ENCODE measurements at regions not wholly inside any gene's neighbourhood (a gene's known extent, or its start where the extent isn't known, plus 50 kb on each side); places are given as distances from the start of the nearest gene placed in this dataset.

DNA sequence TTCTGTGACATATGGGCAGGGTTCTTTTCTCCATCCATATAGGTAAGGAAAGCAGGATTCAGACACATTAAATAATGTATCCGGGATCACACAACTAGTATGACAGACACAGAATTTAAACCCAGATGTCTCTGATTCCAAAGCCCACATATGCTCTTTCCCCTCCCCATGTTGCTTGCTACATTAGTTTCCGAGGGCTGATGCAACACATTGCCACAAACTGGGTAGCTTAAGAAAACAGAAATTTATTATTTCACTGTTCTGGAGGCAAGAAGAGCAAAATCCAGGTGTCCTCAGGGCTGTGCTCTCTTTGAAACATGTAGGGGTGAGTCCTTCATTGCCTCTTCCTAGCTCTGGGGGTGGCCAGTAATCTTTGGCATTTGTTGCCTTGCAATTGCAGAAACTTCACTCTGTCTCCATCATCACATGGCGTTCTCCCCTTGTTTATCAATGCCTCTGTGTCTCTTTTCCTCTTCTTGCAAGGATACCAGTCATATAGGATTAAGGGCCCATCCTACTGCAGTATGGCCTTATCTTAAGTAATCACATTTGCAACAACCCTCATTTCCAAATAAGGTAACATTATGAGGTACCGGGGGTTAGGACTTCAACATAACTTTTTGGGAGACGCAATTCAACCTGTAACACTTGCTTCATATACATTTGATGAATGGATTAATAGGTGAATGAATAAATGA lies 83.0 kb upstream of the CCND2 start:
- TF ChIP-seq, protein P1, sequence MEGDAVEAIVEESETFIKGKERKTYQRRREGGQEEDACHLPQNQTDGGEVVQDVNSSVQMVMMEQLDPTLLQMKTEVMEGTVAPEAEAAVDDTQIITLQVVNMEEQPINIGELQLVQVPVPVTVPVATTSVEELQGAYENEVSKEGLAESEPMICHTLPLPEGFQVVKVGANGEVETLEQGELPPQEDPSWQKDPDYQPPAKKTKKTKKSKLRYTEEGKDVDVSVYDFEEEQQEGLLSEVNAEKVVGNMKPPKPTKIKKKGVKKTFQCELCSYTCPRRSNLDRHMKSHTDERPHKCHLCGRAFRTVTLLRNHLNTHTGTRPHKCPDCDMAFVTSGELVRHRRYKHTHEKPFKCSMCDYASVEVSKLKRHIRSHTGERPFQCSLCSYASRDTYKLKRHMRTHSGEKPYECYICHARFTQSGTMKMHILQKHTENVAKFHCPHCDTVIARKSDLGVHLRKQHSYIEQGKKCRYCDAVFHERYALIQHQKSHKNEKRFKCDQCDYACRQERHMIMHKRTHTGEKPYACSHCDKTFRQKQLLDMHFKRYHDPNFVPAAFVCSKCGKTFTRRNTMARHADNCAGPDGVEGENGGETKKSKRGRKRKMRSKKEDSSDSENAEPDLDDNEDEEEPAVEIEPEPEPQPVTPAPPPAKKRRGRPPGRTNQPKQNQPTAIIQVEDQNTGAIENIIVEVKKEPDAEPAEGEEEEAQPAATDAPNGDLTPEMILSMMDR (IDR thresholded peaks at IDR 0.05; ENCODE audit: poor library complexity, severe bottlenecking): no peak
- TF ChIP-seq SMC3 (conservative IDR thresholded peaks at IDR 0.05; ENCODE audit: poor library complexity): no peak
